Psoas muscle (tissue), 7 donors: ENCODE measurements at regions not wholly inside any gene's neighbourhood (a gene's known extent, or its start where the extent isn't known, plus 50 kb on each side); places are given as distances from the start of the nearest gene placed in this dataset.

ENCODE experiments used
- ATAC-seq, 4 donors: fragments of 200-7000 bp; cut with Tn5 transposase; one replicate each; pipeline ENCODE4 v1.9.1; 2020; ENCODE audit warnings: moderate library complexity in 3 of 4, mild to moderate bottlenecking in 2 of 4
- DNase-seq, 2 donors: peaks; one replicate each; pipeline ENCODE4 v3.0.0-alpha.2; 2020
- H3K27ac ChIP-seq: fragments of 200-600 bp; one replicate; pipeline ENCODE4 v1.8.0; 2022
- H3K27me3 ChIP-seq, 3 donors: fragments of 200-600 bp in 1 of 3; one replicate each; pipeline versions ENCODE4 v1.6.1 to v1.8.0; 2013 to 2022; ENCODE audit warnings: low read length in 2 of 3, mild to moderate bottlenecking in 2 of 3, moderate library complexity in 1 of 3; ENCODE audit not compliant: insufficient read depth in 3 of 3
- H3K36me3 ChIP-seq, 2 donors: fragments of 200-600 bp in 1 of 2; one replicate each; pipeline versions ENCODE4 v1.6.1 to v1.8.0; 2013 to 2022; ENCODE audit warnings: low read depth in 1 of 2, mild to moderate bottlenecking in 1 of 2, moderate library complexity in 1 of 2; ENCODE audit not compliant: insufficient read depth in 1 of 2
- H3K4me1 ChIP-seq: fragments of 200-600 bp; one replicate; pipeline ENCODE4 v1.8.0; 2022
- H3K4me3 ChIP-seq: fragments of 200-600 bp; one replicate; pipeline ENCODE4 v1.8.0; 2022; ENCODE audit warnings: mild to moderate bottlenecking
- H3K9me3 ChIP-seq: fragments of 200-600 bp; one replicate; pipeline ENCODE4 v1.8.0; 2022
- CTCF ChIP-seq: fragments of 200-600 bp; IDR thresholded peaks from one replicate; pipeline ENCODE4 v1.8.0; 2022; ENCODE audit warnings: antibody characterized with exemption
- WGBS, 3 donors: extraction: QIAGEN DNeasy Blood & Tissue Kit; methylation state at CpG; one replicate each; pipeline versions ENCODE4 v1.1.6 to v1.1.7; 2013; 5-methylcytosine and 5-hydroxymethylcytosine counted together
- intact Hi-C, 2 donors: fragments of 100-400 bp; cut with DNase I; formaldehyde crosslinking; loops; one replicate each; pipeline versions ENCODE4 v1.11.0 to v1.14.2; 2022
- donor health status: healthy with polysubstance abuse.
- donor health status: DM: no; HTN: no; CAD: no; lungs with moderate emphysema.
- donor health status: Bipolar disorder and iron deficiency.
- donor health status: healthy.
- donor health status: DM: yes; HTN: yes; CAD: no.
- donor health status: DM: no; HTN: no; CAD: no.
- donor health status: DM: yes; HTN: yes; CAD: no.

- H3K4me1 ChIP-seq, result no peaks in the 10 kb centered on the region
- H3K27ac ChIP-seq, result no peak overlapping the region
- DNase-seq (no peak), ATAC-seq (no peak)
- intact Hi-C loops, result no loop called here
- no peaks in the 10 kb centered on the region for H3K9me3 ChIP-seq
- no peaks in the 10 kb centered on the region for H3K36me3 ChIP-seq
- H3K27me3 ChIP-seq, result no peaks in the 10 kb centered on the region
- TF ChIP-seq CTCF, result no peak
- no peak overlapping the region for H3K4me3 ChIP-seq
These were observed 143.6 kb downstream of the CD47 start for GRCh38 chr3:107947203-107947602.

GRCh38 chr3:107946700-107947099 is 144.1 kb downstream of the CD47 start:
- no peaks in the 10 kb centered on the region for H3K27me3 ChIP-seq
- no peak overlapping the region for H3K4me3 ChIP-seq
- H3K9me3 ChIP-seq, result no peaks in the 10 kb centered on the region
- no peaks in the 10 kb centered on the region for H3K4me1 ChIP-seq
- no peak for TF ChIP-seq CTCF
- H3K36me3 ChIP-seq, result no peaks in the 10 kb centered on the region
- ATAC-seq (no peak), DNase-seq (no peak)
- no peak overlapping the region for H3K27ac ChIP-seq
- WGBS, 3 donors, result 64 to 74% (median 68%) methylated on average over 1 of the region's 1 CpG
- intact Hi-C loops, result no loop called here

- H3K27ac ChIP-seq, result no peak overlapping the region
- H3K36me3 ChIP-seq, result no peaks in the 10 kb centered on the region
- 86 to 100% (median 99%) methylated on average over 1 of the region's 1 CpG for WGBS, 3 donors
- ATAC-seq, result no peak
- no peak for DNase-seq
- intact Hi-C loops, result no loop called here
- no peaks in the 10 kb centered on the region for H3K27me3 ChIP-seq
- no peaks in the 10 kb centered on the region for H3K4me1 ChIP-seq
- no peak for TF ChIP-seq CTCF
- H3K4me3 ChIP-seq, result no peak overlapping the region
- H3K9me3 ChIP-seq, result no peaks in the 10 kb centered on the region
These were observed 145.3 kb downstream of the CD47 start for GRCh38 chr3:107945417-107946094.

GRCh38 chr3:107943786-107944523 is 146.9 kb downstream of the CD47 start:
- no peak overlapping the region for H3K4me3 ChIP-seq
- no peaks in the 10 kb centered on the region for H3K9me3 ChIP-seq
- ATAC-seq (peak in 2 of 4 donors; percentile 21 to 46), DNase-seq (no peak)
- intact Hi-C loops, result no loop called here
- H3K27me3 ChIP-seq, result no peaks in the 10 kb centered on the region
- H3K36me3 ChIP-seq, result no peaks in the 10 kb centered on the region
- H3K27ac ChIP-seq, result no peak overlapping the region
- no peaks in the 10 kb centered on the region for H3K4me1 ChIP-seq
- WGBS, 3 donors, result 84 to 86% (median 84%) methylated on average over 5 of the region's 5 CpGs
- no peak for TF ChIP-seq CTCF
